ENCODE measurements at regions not wholly inside any gene's neighbourhood (a gene's known extent, or its start where the extent isn't known, plus 50 kb on each side); places are given as distances from the start of the nearest gene placed in this dataset.
A peak's percentile ranks its signal among the peaks of the same experiment; 100 is the strongest.

- no peaks in the 10 kb centered on the region for H3K27me3 ChIP-seq (ENCODE audit: low read length)
- ATAC-seq (no peak), DNase-seq (no peak)
- peaks cover 71% of the 10 kb centered on the region for H3K4me1 ChIP-seq (ENCODE audit: insufficient read depth, low read length)
- no peak overlapping the region for H2AFZ ChIP-seq (ENCODE audit: low read length)
- no peak overlapping the region for H3K4me3 ChIP-seq (ENCODE audit: low read length)
- TF ChIP-seq EZH2 (IDR thresholded peaks at IDR 0.05; ENCODE audit: low read length, unreplicated experiment) (no peak), EZH2phosphoT487 (IDR thresholded peaks at IDR 0.05; ENCODE audit: borderline replicate concordance, low read length) (no peak)
- TF ChIP-seq, protein P1, sequence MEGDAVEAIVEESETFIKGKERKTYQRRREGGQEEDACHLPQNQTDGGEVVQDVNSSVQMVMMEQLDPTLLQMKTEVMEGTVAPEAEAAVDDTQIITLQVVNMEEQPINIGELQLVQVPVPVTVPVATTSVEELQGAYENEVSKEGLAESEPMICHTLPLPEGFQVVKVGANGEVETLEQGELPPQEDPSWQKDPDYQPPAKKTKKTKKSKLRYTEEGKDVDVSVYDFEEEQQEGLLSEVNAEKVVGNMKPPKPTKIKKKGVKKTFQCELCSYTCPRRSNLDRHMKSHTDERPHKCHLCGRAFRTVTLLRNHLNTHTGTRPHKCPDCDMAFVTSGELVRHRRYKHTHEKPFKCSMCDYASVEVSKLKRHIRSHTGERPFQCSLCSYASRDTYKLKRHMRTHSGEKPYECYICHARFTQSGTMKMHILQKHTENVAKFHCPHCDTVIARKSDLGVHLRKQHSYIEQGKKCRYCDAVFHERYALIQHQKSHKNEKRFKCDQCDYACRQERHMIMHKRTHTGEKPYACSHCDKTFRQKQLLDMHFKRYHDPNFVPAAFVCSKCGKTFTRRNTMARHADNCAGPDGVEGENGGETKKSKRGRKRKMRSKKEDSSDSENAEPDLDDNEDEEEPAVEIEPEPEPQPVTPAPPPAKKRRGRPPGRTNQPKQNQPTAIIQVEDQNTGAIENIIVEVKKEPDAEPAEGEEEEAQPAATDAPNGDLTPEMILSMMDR (conservative IDR thresholded peaks at IDR 0.05; ENCODE audit: low read depth, low read length): no peak
- no peak overlapping the region for H3K27ac ChIP-seq (ENCODE audit: low read length)
- H3F3A ChIP-seq (ENCODE audit: low read length, unreplicated experiment): peaks cover 5% of the 10 kb centered on the region
- no peaks in the 10 kb centered on the region for H3K9me3 ChIP-seq (ENCODE audit: low read length)
- no peaks in the 10 kb centered on the region for H3K36me3 ChIP-seq (ENCODE audit: low read depth, low read length)
- H3K9me2 ChIP-seq (replicated peaks; ENCODE audit: low read length): no peaks in the 10 kb centered on the region
- ChIA-PET CTCF (interaction anchor here (3.3 kb wide), 1 partner anchor 44 kb away, joined by 28 read pairs; no protein-coding TSS in a partner anchor), POLR2A (ENCODE audit: unreplicated experiment) (no interaction called here)
- no peaks in the 10 kb centered on the region for H3K79me2 ChIP-seq (ENCODE audit: low read length)
- intact Hi-C loops (cut with micrococcal nuclease): no loop called here
- H3K4me2 ChIP-seq (ENCODE audit: low read length): no peak overlapping the region
- no TSS peak for BruUV-seq (replicated peaks)
- no peaks in the 10 kb centered on the region for H4K20me1 ChIP-seq (ENCODE audit: low read length)
- H3K9ac ChIP-seq (ENCODE audit: low read length): no peak overlapping the region
Measured at GRCh38 chr2:64795024-64795592, 141.4 kb upstream of the SERTAD2 start.

GRCh38 chr2:64796926-64797325 is 143.2 kb upstream of the SERTAD2 start:
- no peaks in the 10 kb centered on the region for H3K36me3 ChIP-seq (ENCODE audit: low read depth, low read length)
- POLR2A ChIA-PET (ENCODE audit: unreplicated experiment): interaction anchor here (0.5 kb wide), 1 partner anchor 36 kb away, joined by 4 read pairs; no protein-coding TSS in a partner anchor
- H3K9ac ChIP-seq (ENCODE audit: low read length): no peak overlapping the region
- H3K79me2 ChIP-seq (ENCODE audit: low read length): no peaks in the 10 kb centered on the region
- ATAC-seq (no peak), DNase-seq (no peak)
- H3K27me3 ChIP-seq (ENCODE audit: low read length): no peaks in the 10 kb centered on the region
- TF ChIP-seq EZH2phosphoT487 (IDR thresholded peaks at IDR 0.05; ENCODE audit: borderline replicate concordance, low read length) (no peak), EZH2 (IDR thresholded peaks at IDR 0.05; ENCODE audit: low read length, unreplicated experiment) (no peak)
- TF ChIP-seq, protein P1 (conservative IDR thresholded peaks at IDR 0.05; ENCODE audit: low read depth, low read length): no peak
- H3K4me2 ChIP-seq (ENCODE audit: low read length): no peak overlapping the region
- peak overlapping the region; percentile 74 for H3K27ac ChIP-seq (ENCODE audit: low read length)
- intact Hi-C loops (cut with micrococcal nuclease): no loop called here
- no peaks in the 10 kb centered on the region for H3K9me3 ChIP-seq (ENCODE audit: low read length)
- H3K9me2 ChIP-seq (replicated peaks; ENCODE audit: low read length): no peaks in the 10 kb centered on the region
- BruUV-seq (replicated peaks): no TSS peak
- peaks cover 68% of the 10 kb centered on the region for H3K4me1 ChIP-seq (ENCODE audit: insufficient read depth, low read length)
- H3K4me3 ChIP-seq (ENCODE audit: low read length): no peak overlapping the region
- H2AFZ ChIP-seq (ENCODE audit: low read length): no peak overlapping the region
- CTCF ChIA-PET: no interaction called here
- H4K20me1 ChIP-seq (ENCODE audit: low read length): no peaks in the 10 kb centered on the region
- H3F3A ChIP-seq (ENCODE audit: low read length, unreplicated experiment): peaks cover 5% of the 10 kb centered on the region

DNA sequence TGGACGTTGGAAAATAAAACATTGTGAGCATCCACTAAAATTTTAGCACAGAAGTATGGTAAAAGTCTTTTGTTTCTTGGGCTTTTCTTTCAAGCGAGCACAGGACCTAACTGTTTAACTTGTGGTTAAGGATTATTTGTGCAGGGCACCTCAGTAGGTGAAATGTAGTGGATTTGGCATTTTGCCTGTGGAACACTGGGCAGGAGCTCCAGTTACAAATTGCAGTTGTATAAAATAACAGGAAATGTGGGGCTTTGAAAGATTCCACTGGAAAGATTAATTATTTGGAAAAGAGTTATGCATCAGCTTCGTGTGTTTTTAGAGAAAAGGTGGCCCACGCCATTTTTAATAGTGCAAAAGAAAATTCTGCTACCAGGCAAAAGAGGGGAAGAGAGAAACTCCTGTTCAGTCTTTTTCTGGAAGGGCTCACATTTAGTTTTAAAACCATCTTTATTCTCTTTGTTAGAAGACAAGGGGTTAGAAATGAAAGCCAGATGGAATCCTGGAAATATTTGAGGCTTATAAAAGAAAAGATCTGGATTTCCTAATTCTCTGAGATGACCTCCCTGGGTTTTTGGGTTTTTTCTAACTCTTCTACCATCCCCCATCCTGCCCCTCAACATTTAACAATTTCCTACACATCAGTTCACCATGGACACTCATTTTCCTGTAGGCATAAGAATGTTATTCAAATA is 144.3 kb upstream of the SERTAD2 start:
- H3K27me3 ChIP-seq (ENCODE audit: low read length): no peaks in the 10 kb centered on the region
- no peaks in the 10 kb centered on the region for H3K9me2 ChIP-seq (replicated peaks; ENCODE audit: low read length)
- BruUV-seq (replicated peaks): TSS peak; percentile 62
- intact Hi-C loops (cut with micrococcal nuclease): loop anchor here (1.0 kb wide), 2 partner anchors 28 to 33 kb away; no protein-coding TSS in a partner anchor
- H3F3A ChIP-seq (ENCODE audit: low read length, unreplicated experiment): peaks cover 5% of the 10 kb centered on the region
- H3K9ac ChIP-seq (ENCODE audit: low read length): peak overlapping the region; percentile 26; the same call in 1 of the 2 replicates
- peak overlapping the region; percentile 13; the same call in 1 of the 2 replicates for H3K4me3 ChIP-seq (ENCODE audit: low read length)
- no peaks in the 10 kb centered on the region for H3K79me2 ChIP-seq (ENCODE audit: low read length)
- TF ChIP-seq EZH2phosphoT487 (IDR thresholded peaks at IDR 0.05; ENCODE audit: borderline replicate concordance, low read length) (no peak), EZH2 (IDR thresholded peaks at IDR 0.05; ENCODE audit: low read length, unreplicated experiment) (no peak)
- TF ChIP-seq, protein P1 (conservative IDR thresholded peaks at IDR 0.05; ENCODE audit: low read depth, low read length): no peak
- H4K20me1 ChIP-seq (ENCODE audit: low read length): no peaks in the 10 kb centered on the region
- H2AFZ ChIP-seq (ENCODE audit: low read length): no peak overlapping the region
- peak overlapping the region; percentile 70 for H3K4me2 ChIP-seq (ENCODE audit: low read length)
- DNase-seq: peak; percentile 97
- H3K9me3 ChIP-seq (ENCODE audit: low read length): no peaks in the 10 kb centered on the region
- POLR2A ChIA-PET (ENCODE audit: unreplicated experiment): interaction anchor here (0.6 to 0.7 kb wide), 4 partner anchors 40 to 158 kb away, joined by 3 to 26 read pairs (median 3); no protein-coding TSS in a partner anchor
- peak; percentile 77 for ATAC-seq
- H3K36me3 ChIP-seq (ENCODE audit: low read depth, low read length): no peaks in the 10 kb centered on the region
- CTCF ChIA-PET: no interaction called here
- H3K4me1 ChIP-seq (ENCODE audit: insufficient read depth, low read length): peaks cover 58% of the 10 kb centered on the region
- H3K27ac ChIP-seq (ENCODE audit: low read length): peak overlapping the region; percentile 74

All from PC-3 (cell line).